Right forelimb (tissue), 1 donor: ENCODE measurements at regions not wholly inside any gene's neighbourhood (a gene's known extent, or its start where the extent isn't known, plus 50 kb on each side); places are given as distances from the start of the nearest gene placed in this dataset.
"Not testable (repeated sequence)": the region's sequence is repeated elsewhere in the genome, so short reads cannot be mapped to it uniquely, and the experiment has no call there.

Experiments used
- DNase-seq: peaks from one replicate; pipeline ENCODE4 v3.0.0-alpha.2; 2018

DNA sequence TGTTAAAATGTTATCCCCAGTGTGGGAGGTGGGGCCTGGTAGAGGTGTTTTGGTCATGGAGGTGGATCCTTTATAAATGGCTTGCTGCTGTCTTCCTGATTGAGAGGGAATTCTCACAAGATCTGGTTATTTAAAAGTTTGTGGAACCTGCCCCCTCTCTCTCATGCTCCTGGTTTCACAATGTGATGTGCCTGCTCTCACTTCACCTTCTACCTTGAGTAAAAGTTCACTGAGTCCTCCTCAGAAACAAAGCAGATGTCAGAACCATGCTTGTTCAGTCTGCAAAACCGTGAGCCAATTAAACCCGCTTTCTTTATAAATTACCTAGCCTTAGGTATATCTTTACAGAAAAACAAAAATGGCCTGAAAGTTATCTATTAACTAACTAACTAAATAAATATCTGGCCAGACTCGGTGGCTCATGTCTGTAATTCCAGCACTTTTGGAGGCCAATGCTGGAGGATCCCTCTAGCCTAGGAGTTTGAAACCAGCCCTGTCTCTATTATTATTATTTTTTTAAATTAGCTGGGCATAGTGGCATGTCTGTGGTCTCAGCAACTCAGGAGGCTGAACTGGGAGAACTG lies 1067.4 kb downstream of the CDH9 start:
- DNase-seq, result no peak

DNA sequence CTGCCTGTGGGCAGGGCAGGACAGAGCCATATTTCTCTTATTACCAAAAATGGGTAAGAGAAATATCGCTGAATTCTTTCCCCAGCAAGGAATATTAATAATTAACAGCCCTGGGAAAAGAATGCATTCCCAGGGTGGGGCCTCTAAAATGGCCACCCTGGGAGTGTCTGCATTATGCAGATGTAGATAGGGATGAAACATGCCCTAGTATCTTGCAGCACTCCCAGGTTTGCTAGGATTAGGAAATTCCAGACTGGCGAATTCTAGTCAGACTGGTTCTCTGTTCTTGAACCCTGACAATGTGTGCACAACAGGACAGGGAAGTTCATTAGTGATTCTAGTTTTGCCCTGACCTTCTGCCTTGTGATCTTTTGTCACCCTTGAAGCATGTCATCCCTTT lies 1069.3 kb downstream of the CDH9 start:
- not testable (repeated sequence) for DNase-seq

DNA sequence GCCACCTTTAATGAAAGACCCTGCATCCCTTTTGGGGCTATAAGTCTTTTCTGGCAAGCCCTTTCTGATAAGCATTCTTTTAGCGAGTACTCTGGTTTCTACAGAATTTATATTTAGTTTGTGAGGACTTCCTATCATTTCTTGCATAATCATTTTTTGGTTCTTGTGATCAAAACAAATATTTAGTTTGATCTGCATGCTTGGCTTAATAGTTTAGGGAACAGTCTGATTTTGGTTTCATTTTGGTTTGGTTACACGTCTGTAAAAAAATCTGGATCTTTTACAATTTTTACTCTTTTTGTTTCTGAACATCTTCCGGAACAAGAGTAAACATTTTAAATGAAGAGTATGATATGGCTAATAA lies 1074.4 kb downstream of the CDH9 start:
- DNase-seq, result no peak

DNA sequence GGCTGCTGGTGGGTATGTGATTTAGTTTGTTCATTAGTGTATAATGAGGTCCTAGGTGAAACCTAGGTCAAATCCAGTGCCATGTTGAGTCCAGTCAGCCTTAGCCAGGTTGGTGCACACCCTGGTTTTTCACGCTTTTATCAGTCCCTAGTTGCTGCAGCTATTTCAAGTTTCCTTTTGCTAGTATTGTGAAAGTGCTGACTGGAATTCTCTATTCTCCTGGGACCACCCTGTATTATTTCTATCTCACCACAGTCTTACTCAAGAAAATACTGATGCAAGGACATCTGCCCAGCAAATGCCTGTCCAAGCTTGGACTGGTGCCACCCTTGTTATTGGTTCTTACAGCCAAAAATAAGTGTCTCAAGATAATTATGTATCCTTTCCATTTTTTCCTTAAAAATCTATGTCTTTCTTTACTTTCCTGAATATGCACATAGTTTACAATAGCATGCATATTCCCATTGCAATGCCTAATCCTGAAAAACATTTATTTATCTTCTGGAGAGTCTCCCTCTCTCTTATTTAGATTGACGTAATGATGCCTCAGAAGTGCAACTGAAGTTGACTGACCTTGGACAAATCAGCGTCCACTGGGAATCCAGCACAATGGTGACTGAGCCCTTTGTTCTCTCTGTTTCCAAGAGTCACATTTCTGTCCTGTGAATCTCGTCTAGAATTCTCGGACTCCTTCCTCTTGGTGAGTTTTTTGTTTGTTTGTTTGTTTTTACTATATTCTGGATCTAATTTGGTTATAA lies 1075.0 kb downstream of the CDH9 start:
- DNase-seq, result no peak

- no peak for DNase-seq
These were observed 1083.0 kb downstream of the CDH9 start for GRCh38 chr5:25955337-25955736.

GRCh38 chr5:25950681-25951080 lies 1087.7 kb downstream of the CDH9 start:
- DNase-seq, result no peak

DNA sequence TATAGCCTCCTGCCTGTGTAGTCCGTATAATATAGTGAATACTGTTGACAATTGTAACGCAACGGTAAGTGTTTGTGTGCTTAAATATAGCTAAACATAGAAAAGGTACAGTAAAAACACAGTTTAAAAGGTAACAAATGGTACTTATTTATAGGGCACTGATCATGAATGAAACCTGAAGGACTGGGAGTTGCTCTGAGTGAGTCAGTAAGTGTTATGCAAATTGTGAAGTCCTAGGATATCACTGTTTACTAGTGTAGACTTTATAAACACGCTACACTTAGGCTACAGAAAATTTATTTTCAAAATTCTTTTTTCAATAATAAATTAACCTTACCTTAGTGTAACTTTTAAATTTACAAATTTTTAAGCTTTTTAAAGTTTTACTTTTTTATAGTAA lies 1090.1 kb downstream of the CDH9 start:
- no peak for DNase-seq

GRCh38 chr5:25944786-25945185 lies 1093.6 kb downstream of the CDH9 start:
- DNase-seq, result no peak

DNA sequence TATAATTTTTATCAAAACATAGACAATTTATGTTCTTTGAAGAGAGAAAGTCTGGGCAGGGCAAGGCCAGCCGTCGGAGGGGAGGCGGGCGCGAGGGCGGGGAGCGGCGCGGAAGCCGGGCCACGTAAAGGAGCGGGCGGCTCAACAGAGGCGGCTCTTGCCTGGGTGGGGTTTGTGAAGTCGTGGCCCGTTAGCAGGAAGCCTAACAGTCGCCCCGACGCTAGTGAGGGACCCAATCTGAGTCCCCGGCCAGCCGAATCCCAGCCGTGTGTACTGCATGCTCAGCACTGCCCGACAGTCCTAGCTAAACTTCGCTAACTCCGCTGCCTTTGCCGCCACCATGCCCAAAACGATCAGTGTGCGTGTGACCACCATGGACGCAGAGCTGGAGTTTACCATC lies 1129.2 kb downstream of the CDH9 start:
- no peak for DNase-seq

GRCh38 chr5:25905646-25906045 lies 1132.7 kb downstream of the CDH9 start:
- no peak for DNase-seq

DNA sequence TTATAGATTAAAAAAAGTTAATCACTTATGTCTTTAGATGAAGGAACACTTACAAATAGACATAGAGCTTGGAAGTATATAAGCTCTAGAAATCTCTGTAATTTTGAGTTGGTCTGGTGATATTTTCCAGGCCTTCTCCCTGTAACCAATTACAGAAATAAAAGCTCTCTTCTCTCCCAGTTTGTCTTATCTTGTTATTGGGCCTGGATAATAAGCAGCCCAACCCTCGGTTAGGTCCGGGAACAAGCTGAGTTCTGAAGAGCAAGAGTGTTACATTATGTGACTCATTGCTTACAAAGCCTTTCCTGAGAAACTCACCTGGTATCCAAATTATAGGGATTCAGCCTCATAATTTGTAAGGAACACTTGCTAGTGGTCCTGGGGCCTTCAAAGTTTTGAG lies 1146.2 kb downstream of the CDH9 start:
- DNase-seq, result no peak

DNA sequence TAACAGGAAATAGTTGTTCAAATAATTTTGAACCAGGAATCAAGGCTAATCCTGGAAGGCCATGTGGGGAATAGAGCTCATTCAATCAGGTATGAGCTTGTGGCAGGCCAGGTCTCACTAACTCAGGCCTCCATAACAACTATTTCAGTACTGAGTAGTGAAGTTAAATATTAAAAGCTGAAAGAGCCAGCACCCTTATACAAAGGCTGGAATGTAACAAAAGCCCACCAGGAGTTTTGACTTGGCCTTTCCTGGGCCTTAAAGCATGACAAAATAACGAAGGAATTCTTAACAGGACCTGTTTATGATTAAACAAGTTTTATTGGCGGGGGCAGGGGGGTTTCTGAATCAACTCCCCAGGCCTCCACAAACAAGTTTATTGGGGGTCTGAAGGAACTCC lies 1146.7 kb downstream of the CDH9 start:
- DNase-seq, result no peak

- no peak for DNase-seq
These were observed 1156.9 kb downstream of the CDH9 start for GRCh38 chr5:25881318-25882036.

- DNase-seq, result no peak
These were observed 1174.6 kb downstream of the CDH9 start for GRCh38 chr5:25863811-25864210.

GRCh38 chr5:25862276-25862675 lies 1176.1 kb downstream of the CDH9 start:
- no peak for DNase-seq

DNA sequence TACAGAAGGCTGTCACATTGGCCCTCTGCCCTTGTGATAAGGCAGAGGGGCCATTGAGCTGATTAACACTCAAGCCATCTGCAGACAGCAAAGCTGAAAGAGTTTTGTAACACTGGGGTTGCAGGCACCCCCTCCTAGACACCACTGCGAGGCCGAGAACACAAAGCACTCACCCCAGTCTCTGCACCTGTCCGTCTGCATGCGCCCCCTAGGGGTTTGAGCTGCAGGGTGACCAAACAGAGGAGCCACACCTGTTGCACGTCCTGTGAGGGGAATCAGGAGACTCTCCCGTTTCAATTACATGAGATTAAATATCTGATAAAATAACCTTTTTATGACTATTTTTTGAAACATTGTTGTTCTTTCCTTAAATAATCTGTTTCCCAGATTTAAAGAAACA lies 1180.4 kb downstream of the CDH9 start:
- DNase-seq, result no peak

- DNase-seq, result no peak
These were observed 1187.1 kb downstream of the CDH9 start for GRCh38 chr5:25851301-25851700.

GRCh38 chr5:25850581-25850980 lies 1187.8 kb downstream of the CDH9 start:
- DNase-seq, result no peak

GRCh38 chr5:25849270-25849669 lies 1189.1 kb downstream of the CDH9 start:
- no peak for DNase-seq

DNA sequence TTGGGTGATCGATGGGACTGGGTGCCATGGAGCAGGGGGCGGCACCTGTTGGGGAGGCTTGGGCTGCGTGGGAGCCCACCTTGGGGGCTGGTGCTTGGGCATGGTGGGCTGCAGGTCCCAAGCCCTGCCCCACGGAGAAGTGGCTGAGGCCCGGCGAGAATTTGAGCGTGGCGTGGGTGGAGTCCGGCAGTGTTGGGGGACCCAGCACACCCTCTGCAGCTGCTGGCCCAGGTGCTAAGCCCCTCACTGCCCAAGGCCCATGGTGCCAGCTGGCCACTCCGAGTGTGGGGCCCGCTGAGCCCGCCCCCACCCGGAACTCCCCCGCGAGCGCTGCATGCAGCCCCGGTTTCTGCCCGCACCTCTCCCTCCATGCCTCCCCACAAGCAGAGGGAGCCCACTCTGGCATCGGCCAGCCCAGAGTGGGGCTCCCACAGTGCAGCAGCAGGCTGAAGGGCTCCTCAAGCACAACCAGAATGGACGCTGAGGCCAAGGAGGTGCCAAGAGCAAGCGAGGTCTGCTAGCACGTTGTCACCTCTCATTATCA lies 1178.6 kb upstream of the CDH10 start:
- no peak for DNase-seq
